Activated T-helper 1 cell treated with anti-CD3 and anti-CD28 coated beads, Interleukin-12 subunit alpha, Interleukin-12 subunit beta, Interleukin-2, Interleukin-4 antibody, amounts not matched to agents 30 ng/mL and 10 ng/mL and 1 ng/mL, durations not matched to agents 14 hours and 24 hours and 36 hours (primary cell): ENCODE measurements at regions not wholly inside any gene's neighbourhood (a gene's known extent, or its start where the extent isn't known, plus 50 kb on each side); places are given as distances from the start of the nearest gene placed in this dataset.

Experiments used
- DNase-seq: peaks from one replicate; pipeline ENCODE4 v3.0.0; 2021; ENCODE audit warnings: low spot score
- H3K27ac Mint-ChIP-seq: one replicate; pipeline ENCODE4 v1.8.0; 2021; ENCODE audit warnings: mild to moderate bottlenecking, mixed read lengths
- H3K27me3 Mint-ChIP-seq: one replicate; pipeline ENCODE4 v1.8.0; 2022; ENCODE audit warnings: mild to moderate bottlenecking, moderate library complexity, mixed read lengths; ENCODE audit not compliant: insufficient read depth
- H3K36me3 Mint-ChIP-seq: one replicate; pipeline ENCODE4 v1.8.0; 2021; ENCODE audit warnings: low read depth, mixed read lengths
- H3K4me1 Mint-ChIP-seq: one replicate; pipeline ENCODE4 v1.8.0; 2021; ENCODE audit warnings: low read depth, mixed read lengths
- H3K4me3 Mint-ChIP-seq: one replicate; pipeline ENCODE4 v1.8.0; 2021; ENCODE audit warnings: mild to moderate bottlenecking, moderate library complexity, mixed read lengths
- H3K9me3 Mint-ChIP-seq: one replicate; pipeline ENCODE4 v1.8.0; 2021; ENCODE audit warnings: mixed read lengths
- intact Hi-C: fragments of 100-400 bp; cut with micrococcal nuclease; formaldehyde crosslinking; loops from one replicate; pipeline ENCODE4 v1.15.1; 2024

DNA sequence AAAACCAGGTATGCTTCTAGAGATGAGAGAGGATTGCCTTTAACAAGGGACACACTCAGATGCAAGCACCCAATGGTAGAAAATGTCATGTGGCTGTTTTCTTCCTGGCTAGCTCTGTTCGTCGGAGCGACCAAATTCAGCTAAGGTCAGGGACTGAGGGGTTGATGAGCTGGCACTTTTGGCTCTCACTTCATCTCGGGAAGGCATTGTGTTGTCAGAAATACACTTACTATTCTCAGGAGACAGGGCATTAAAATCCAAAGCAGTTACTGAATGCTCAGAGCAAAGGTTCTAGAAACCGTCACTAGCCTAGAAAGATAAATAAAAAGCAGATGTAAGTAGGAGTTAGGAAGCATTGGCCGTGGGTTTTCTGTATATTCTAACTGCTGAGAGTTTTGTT, 275.7 kb upstream of the SSTR1 start:
- Mint-ChIP-seq H3K4me3 (no peak overlapping the region), H3K36me3 (no peaks in the 10 kb centered on the region), H3K27ac (no peak overlapping the region), H3K9me3 (no peaks in the 10 kb centered on the region), H3K27me3 (no peaks in the 10 kb centered on the region), H3K4me1 (no peaks in the 10 kb centered on the region)
- DNase-seq, result no peak
- intact Hi-C loops, result no loop called here

DNA sequence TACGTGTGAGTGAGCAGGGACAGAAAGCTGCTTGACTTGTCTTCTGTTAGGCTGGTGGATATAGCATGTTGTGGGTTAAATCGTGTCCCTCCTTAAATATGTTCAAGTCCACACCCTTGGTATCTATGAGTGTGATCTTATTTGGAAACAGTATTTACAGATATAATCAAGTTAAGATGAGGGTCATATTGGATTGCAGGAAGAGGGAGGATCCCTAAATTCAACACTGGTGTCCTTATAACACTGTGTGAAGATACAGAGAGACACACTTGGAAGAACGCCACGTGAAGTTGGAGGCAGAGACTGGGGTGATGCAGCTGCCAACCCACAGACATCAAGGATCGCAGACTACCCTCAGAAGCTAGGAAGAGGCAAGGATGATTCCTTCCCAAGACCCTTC, 275.2 kb upstream of the SSTR1 start:
- Mint-ChIP-seq H3K4me1 (no peaks in the 10 kb centered on the region), H3K27ac (no peak overlapping the region), H3K36me3 (no peaks in the 10 kb centered on the region), H3K4me3 (no peak overlapping the region), H3K27me3 (no peaks in the 10 kb centered on the region), H3K9me3 (no peaks in the 10 kb centered on the region)
- intact Hi-C loops, result no loop called here
- no peak for DNase-seq

DNA sequence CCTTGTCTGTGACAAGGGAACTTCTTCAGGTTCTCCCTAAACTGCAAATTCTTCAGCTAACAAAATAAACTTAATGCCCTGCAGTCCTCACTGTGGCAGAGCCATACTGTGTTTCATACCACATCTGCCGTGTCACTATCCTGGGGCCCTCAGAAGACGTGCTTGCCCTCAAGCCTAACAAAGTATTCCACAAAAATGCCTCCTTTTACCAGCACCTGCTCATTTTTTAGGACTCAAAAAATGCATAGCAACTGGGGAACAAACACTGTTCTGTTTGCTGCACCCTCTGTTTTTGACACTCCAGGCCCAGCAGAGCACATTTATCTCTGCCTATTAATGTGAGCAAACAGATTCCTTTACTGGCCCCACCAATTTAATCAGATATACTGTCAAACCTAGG, 270.7 kb upstream of the SSTR1 start:
- Mint-ChIP-seq H3K4me1 (no peaks in the 10 kb centered on the region), H3K27ac (no peak overlapping the region), H3K27me3 (no peaks in the 10 kb centered on the region), H3K9me3 (no peaks in the 10 kb centered on the region), H3K36me3 (no peaks in the 10 kb centered on the region), H3K4me3 (no peak overlapping the region)
- intact Hi-C loops, result no loop called here
- DNase-seq, result no peak

DNA sequence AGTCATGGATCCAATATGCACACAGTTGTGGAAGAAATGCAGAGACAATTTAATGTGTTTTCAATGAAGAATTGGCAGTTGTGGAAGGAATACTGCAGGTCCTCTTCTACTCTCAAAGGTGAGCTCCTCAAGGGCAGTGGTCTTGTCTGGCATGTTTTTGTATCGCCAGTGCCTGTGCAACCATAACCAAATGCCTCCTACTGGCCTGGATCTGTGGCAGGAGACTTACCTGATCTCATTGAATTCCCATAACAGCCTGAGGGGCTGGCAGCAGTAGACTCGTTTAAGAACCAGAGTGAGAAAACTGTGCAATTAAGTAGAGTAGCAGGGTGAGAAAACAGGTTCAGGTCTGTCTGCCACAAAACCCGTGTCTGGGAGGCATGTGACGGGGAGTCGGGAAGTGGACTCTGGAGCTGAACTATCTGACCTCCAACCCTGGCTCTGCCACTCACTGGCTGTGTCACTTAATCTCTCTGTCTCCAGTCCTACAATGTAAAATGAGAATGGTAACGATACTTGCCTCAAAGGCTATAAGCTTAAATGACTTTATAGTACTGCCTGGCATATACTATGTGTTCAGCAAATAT, 268.2 kb upstream of the SSTR1 start:
- Mint-ChIP-seq H3K9me3 (peaks cover 2% of the 10 kb centered on the region), H3K4me3 (no peak overlapping the region)

DNA sequence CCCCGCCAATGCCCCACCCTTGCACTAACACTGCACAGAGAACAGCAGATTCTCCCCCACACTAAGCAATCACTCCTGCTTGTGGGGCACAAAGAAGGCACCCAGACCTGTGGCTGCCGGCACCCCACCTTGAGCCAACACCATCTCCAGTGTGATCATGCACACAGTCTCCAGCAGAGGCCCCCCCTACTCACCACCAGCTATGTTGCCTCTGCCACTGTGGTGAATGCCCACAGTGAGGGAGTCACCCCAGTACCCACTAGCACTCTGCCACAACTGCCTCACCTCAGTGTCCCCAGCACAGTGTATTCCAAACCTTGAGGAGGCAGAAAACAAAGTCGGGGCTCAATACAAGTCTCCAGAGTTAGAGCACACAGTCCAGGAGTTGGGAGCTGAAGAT, 261.7 kb upstream of the SSTR1 start:
- Mint-ChIP-seq H3K4me3 (no peak overlapping the region), H3K36me3 (no peaks in the 10 kb centered on the region), H3K9me3 (peaks cover 28% of the 10 kb centered on the region), H3K4me1 (no peaks in the 10 kb centered on the region), H3K27me3 (no peaks in the 10 kb centered on the region), H3K27ac (no peak overlapping the region)
- DNase-seq, result no peak
- intact Hi-C loops, result no loop called here

More for the DNA sequence above, 268.2 kb upstream of the SSTR1 start:
- no peak overlapping the region for H3K27ac Mint-ChIP-seq
- no peaks in the 10 kb centered on the region for H3K4me1 Mint-ChIP-seq
- H3K36me3 Mint-ChIP-seq, result no peaks in the 10 kb centered on the region
- H3K27me3 Mint-ChIP-seq, result no peaks in the 10 kb centered on the region
- intact Hi-C loops, result no loop called here
- DNase-seq, result no peak

DNA sequence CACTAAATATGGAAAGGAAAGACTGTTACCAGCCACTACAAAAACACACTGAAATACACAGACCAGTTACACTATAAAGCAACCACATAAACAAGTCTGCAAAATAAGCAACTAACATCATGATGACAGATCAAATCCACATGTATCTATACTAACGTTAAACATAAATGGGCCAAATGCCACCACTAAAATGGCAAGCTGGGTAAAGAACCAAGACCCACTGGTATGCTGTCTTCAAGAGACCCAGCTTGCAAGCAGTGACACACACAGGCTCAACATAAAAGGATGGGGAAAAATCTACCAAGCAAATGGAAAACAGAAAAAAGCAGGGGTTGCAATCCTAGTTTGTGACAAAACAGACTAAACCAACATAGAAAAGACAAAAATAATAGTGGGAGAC, 260.9 kb upstream of the SSTR1 start:
- intact Hi-C loops, result no loop called here
- Mint-ChIP-seq H3K27ac (no peak overlapping the region), H3K36me3 (no peaks in the 10 kb centered on the region), H3K4me1 (no peaks in the 10 kb centered on the region), H3K9me3 (peaks cover 28% of the 10 kb centered on the region), H3K27me3 (no peaks in the 10 kb centered on the region), H3K4me3 (no peak overlapping the region)
- no peak for DNase-seq

DNA sequence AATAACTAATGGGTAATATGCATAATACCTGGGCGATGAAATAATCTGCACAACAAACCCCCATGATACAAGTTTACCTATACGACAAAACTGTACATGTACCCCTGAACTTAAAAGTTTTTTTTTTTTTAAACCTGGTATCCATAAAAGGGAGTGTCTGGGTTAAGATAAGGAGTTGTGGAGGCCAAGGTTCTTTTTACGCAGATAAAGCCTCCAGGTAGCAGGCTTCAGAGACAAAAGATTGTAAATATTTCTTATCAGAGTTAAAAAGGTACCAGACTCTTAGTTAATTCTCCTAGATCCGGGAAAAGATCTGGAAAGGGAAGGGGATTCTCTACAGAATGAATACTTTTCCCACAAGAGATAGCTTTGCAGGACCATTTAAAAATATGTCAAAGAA, 259.4 kb upstream of the SSTR1 start:
- Mint-ChIP-seq H3K9me3 (peaks cover 28% of the 10 kb centered on the region), H3K4me1 (no peaks in the 10 kb centered on the region), H3K27me3 (no peaks in the 10 kb centered on the region), H3K36me3 (no peaks in the 10 kb centered on the region), H3K4me3 (no peak overlapping the region), H3K27ac (no peak overlapping the region)
- intact Hi-C loops, result no loop called here
- DNase-seq, result no peak

DNA sequence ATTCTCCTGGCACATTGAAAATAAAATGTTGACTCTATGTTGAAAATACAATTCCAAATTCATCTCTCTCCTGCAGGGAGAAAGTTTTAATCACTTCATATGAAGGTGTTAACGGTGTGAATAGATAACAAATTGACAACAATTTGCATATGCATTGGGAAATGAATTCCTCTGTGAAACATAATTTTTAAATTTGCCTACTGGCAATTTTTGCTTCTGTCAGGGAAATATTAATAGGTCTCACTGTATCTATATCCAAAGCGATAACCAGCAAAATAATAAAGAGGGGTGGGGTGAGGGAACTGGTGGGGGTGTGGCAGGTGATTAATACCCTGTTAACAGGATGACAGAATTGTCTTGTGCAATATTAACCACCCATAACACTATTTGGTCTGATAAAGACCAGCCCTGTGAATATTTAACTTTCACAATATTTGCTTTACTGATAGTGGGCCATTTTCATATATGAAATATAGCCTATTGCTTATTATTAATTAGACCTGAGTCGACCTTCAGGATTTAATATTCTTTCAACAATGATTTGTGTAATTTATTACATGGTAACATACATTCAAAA, 239.0 kb upstream of the SSTR1 start:
- H3K4me1 Mint-ChIP-seq, result no peaks in the 10 kb centered on the region
- H3K27me3 Mint-ChIP-seq, result no peaks in the 10 kb centered on the region
- H3K27ac Mint-ChIP-seq, result no peak overlapping the region
- intact Hi-C loops, result no loop called here
- no peak for DNase-seq
- no peaks in the 10 kb centered on the region for H3K9me3 Mint-ChIP-seq
- no peaks in the 10 kb centered on the region for H3K36me3 Mint-ChIP-seq
- no peak overlapping the region for H3K4me3 Mint-ChIP-seq

DNA sequence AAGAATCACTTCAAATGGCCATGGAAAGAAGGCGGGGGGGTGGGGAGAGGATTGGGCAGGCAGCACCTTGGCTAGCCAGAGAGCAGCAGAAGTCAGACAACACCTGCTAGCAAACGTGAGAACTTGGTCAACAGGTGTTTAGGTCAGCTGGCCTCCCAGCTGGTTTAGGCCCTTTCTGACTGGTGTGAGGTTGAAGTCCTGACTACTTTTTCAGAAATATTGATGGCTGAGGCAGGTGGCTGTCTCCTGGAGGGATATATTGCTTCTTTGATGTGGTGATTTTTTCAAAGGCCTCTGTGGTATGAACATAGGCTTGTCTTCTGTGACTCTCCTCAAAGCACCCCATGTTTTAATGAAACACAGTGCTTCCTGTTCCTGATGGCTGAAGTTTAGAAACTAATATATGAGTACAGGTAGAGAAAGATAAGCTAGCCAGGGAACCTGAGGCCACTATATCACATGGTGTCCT, 238.2 kb upstream of the SSTR1 start:
- DNase-seq, result no peak
- H3K27me3 Mint-ChIP-seq, result no peaks in the 10 kb centered on the region
- no peaks in the 10 kb centered on the region for H3K9me3 Mint-ChIP-seq
- H3K4me3 Mint-ChIP-seq, result no peak overlapping the region
- H3K36me3 Mint-ChIP-seq, result no peaks in the 10 kb centered on the region
- H3K4me1 Mint-ChIP-seq, result no peaks in the 10 kb centered on the region
- no peak overlapping the region for H3K27ac Mint-ChIP-seq
- intact Hi-C loops, result no loop called here

DNA sequence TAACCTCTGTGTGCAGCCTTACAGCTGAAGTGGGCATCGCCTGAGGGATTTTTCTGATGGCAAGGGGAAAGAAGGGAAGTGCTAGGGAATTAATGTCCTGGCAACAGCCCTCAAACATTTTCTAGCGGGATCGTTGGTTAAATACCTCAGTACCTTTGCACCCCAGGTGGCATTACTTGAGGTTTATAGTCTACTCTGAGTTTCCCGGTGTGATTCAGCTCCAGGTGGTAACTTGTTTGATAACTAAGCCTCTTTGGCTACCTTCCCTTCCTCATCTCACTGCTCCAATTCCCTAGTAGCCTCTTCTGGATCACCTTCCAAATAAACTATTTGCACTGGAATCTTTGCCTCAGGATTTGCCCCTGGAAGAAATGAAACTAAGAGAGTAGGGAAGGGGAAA, 237.0 kb upstream of the SSTR1 start:
- H3K9me3 Mint-ChIP-seq, result no peaks in the 10 kb centered on the region
- H3K27ac Mint-ChIP-seq, result no peak overlapping the region
- DNase-seq, result no peak
- no peak overlapping the region for H3K4me3 Mint-ChIP-seq
- H3K27me3 Mint-ChIP-seq, result no peaks in the 10 kb centered on the region
- no peaks in the 10 kb centered on the region for H3K4me1 Mint-ChIP-seq
- H3K36me3 Mint-ChIP-seq, result no peaks in the 10 kb centered on the region
- intact Hi-C loops, result no loop called here

DNA sequence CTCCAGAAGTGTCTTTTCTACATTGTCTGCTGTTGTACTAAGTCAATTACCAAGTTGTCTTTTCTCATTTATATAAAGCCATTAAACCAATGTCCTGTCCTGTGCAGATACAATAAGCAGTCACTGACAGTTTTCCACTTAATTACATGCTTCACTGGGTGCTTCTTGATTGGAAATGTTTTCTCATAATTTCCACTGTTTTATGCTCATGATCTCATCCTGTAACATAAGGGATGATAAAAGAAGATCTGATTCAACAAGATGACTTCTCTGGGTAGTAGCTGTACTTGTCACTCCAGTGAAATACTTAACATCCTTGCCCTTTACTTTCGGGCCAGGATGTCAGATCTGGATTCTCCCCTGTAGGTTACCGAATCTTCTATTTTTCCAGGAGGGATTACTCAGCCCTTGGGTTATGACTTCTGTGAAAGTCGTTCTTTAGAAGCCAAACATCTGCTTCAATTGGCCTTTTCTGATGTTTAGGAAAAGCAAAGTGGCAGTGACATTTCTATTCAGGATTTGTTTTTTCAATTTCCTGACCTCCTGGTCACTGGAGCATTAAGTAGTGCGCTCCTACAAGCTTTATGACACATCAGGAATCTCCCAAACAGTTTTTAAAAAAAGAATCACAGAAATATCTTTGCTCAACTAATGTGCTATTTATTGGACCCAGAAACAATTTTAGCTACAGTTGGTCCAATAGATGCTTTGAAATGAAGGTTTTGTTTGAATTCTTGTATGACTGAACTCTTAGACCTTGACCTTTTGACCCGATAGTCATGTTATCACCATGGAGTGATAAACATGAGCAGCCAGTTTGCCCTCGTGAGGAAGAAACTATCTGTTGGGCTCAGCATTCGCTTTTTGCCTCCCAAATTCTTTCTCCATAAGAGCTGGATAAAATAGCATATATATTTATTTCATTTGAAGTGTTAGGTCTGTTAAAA, 234.5 kb upstream of the SSTR1 start:
- Mint-ChIP-seq H3K27ac (no peak overlapping the region), H3K36me3 (no peaks in the 10 kb centered on the region), H3K9me3 (no peaks in the 10 kb centered on the region), H3K27me3 (peaks cover 2% of the 10 kb centered on the region), H3K4me3 (no peak overlapping the region), H3K4me1 (no peaks in the 10 kb centered on the region)
- no peak for DNase-seq
- intact Hi-C loops, result no loop called here

DNA sequence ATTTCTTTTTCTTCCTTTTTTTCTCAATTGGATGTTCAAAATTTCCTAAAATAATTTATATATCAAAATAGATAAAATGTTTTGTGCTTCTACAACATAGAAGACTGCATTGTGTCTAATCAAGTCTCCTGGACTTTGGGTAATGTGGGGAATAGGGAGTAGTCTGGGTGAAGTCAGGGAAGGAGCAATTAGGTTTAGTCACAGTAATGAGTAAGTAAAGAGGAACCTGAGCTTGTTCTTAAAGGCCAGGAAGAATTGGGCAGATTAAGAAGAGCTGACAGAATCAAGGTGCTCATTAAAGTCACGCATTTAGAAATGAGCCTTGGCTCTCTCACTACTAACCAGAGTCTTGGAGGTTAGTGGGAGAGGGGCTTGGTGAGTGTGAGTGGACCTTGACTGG, 233.3 kb upstream of the SSTR1 start:
- H3K4me3 Mint-ChIP-seq, result no peak overlapping the region
- no peaks in the 10 kb centered on the region for H3K4me1 Mint-ChIP-seq
- intact Hi-C loops, result no loop called here
- H3K27me3 Mint-ChIP-seq, result peaks cover 2% of the 10 kb centered on the region
- no peaks in the 10 kb centered on the region for H3K9me3 Mint-ChIP-seq
- no peak overlapping the region for H3K27ac Mint-ChIP-seq
- DNase-seq, result no peak
- no peaks in the 10 kb centered on the region for H3K36me3 Mint-ChIP-seq

DNA sequence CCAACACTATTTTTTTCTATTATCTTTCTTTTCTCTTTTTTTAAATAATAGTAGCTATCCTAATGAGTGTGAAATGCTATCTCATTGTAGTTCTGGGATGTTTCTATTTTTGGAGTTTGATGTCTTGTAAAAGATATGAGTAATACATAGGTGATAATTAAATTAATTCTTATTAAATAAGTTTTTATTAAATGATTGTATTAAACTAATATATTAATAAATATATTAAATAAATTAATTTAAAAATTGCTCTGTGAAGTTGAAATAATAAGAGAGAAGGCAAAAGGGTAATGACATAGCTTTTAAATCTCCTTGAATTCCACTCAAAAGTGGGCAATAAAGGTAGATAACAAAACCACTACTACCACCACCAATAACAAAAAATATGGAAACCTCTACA, 230.2 kb upstream of the SSTR1 start:
- no peaks in the 10 kb centered on the region for H3K4me1 Mint-ChIP-seq
- H3K27ac Mint-ChIP-seq, result no peak overlapping the region
- H3K27me3 Mint-ChIP-seq, result peaks cover 2% of the 10 kb centered on the region
- no peak overlapping the region for H3K4me3 Mint-ChIP-seq
- intact Hi-C loops, result no loop called here
- no peaks in the 10 kb centered on the region for H3K36me3 Mint-ChIP-seq
- DNase-seq, result no peak
- H3K9me3 Mint-ChIP-seq, result peaks cover 4% of the 10 kb centered on the region
